Esophagus muscularis mucosa (tissue), 4 donors: ENCODE measurements at regions not wholly inside any gene's neighbourhood (a gene's known extent, or its start where the extent isn't known, plus 50 kb on each side); places are given as distances from the start of the nearest gene placed in this dataset.

Experiments used
- EP300 ChIP-seq: sonication (generic); formaldehyde crosslinking; IDR thresholded peaks from one replicate; pipeline ENCODE4 v1.6.1; 2017; ENCODE audit warnings: antibody characterized with exemption
- POLR2A ChIP-seq: fragments of 450-650 bp; IDR thresholded peaks from one replicate; pipeline ENCODE4 v1.6.1; 2017; ENCODE audit warnings: antibody characterized with exemption, moderate library complexity, mild to moderate bottlenecking, low read depth
- POLR2AphosphoS5 ChIP-seq, 2 donors: sonication (generic); formaldehyde crosslinking; IDR thresholded peaks; one replicate each; pipeline ENCODE4 v1.6.1; 2017; ENCODE audit warnings: antibody characterized with exemption in 2 of 2
- TF ChIP-seq, protein P1 (sequence below), 3 experiments: fragments of 200-600 bp in 2 of 3; fragments of 450-650 bp in 1 of 3; sonication (generic) in 2 of 3; IDR thresholded peaks; one replicate each; pipeline ENCODE4 v1.5.1; 2017 to 2019; ENCODE audit warnings: antibody characterized with exemption in 3 of 3, mild to moderate bottlenecking in 2 of 3, moderate library complexity in 1 of 3

DNA sequence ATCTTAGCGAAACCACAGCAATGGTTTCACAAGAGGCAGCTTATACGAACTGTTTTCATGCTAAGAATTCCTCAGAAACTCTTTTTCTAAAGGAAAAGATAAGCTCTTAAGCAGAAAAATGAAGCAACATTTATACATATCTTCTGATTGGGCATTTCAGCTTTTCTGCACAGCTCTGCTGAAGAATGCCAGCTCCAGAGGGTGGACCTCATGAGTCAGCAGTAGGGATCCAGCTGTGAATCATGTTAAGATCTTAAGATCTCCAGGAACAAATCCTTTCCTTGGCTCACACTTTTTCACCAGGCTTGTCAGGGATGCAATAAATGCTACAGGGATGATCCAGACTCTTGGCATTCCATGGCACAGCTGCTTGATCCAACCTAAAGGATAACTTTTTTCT lies 477.1 kb upstream of the CCDC196 start:
- TF ChIP-seq, protein P1, sequence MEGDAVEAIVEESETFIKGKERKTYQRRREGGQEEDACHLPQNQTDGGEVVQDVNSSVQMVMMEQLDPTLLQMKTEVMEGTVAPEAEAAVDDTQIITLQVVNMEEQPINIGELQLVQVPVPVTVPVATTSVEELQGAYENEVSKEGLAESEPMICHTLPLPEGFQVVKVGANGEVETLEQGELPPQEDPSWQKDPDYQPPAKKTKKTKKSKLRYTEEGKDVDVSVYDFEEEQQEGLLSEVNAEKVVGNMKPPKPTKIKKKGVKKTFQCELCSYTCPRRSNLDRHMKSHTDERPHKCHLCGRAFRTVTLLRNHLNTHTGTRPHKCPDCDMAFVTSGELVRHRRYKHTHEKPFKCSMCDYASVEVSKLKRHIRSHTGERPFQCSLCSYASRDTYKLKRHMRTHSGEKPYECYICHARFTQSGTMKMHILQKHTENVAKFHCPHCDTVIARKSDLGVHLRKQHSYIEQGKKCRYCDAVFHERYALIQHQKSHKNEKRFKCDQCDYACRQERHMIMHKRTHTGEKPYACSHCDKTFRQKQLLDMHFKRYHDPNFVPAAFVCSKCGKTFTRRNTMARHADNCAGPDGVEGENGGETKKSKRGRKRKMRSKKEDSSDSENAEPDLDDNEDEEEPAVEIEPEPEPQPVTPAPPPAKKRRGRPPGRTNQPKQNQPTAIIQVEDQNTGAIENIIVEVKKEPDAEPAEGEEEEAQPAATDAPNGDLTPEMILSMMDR (IDR thresholded peaks at IDR 0.05), result no peak
- TF ChIP-seq POLR2AphosphoS5 (IDR thresholded peaks at IDR 0.05), result no peak
- TF ChIP-seq POLR2A, result no peak
- no peak for TF ChIP-seq EP300
